Hepatocyte (in vitro differentiated cells): ENCODE measurements at regions not wholly inside any gene's neighbourhood (a gene's known extent, or its start where the extent isn't known, plus 50 kb on each side); places are given as distances from the start of the nearest gene placed in this dataset.

Experiments
- EZH2phosphoT487 ChIP-seq: fragments of 200-600 bp; sonication (generic); IDR thresholded peaks from one replicate; pipeline ENCODE4 v1.6.1; 2018; ENCODE audit warnings: antibody characterized with exemption, mild to moderate bottlenecking, low read depth, moderate library complexity; ENCODE audit not compliant: unreplicated experiment, severe bottlenecking
- TF ChIP-seq, protein P1 (sequence below): fragments of 200-600 bp; sonication (generic); IDR thresholded peaks from 2 replicates; pipeline ENCODE4 v1.5.1; 2016; ENCODE audit warnings: antibody characterized with exemption, mild to moderate bottlenecking; ENCODE audit not compliant: poor library complexity

DNA sequence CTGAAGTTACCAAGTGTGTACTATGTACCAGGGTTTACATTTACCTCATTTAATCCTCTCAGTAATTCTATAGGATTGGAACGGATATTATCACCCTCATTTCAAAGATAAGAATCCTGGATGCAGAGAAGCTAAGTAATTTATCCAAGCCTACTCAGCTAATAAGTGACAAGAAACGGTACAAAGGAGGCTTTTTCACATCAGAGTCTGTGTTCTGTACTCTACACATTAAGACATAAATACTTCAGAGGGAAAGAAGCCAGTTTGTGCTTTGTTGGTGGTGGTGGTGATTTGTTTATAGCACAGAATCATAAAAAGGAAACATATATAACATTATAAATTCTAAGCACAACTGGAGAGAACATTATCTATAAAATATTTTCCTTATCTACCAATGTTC, 88.3 kb upstream of the HMGCLL1 start:
- TF ChIP-seq, protein P1, sequence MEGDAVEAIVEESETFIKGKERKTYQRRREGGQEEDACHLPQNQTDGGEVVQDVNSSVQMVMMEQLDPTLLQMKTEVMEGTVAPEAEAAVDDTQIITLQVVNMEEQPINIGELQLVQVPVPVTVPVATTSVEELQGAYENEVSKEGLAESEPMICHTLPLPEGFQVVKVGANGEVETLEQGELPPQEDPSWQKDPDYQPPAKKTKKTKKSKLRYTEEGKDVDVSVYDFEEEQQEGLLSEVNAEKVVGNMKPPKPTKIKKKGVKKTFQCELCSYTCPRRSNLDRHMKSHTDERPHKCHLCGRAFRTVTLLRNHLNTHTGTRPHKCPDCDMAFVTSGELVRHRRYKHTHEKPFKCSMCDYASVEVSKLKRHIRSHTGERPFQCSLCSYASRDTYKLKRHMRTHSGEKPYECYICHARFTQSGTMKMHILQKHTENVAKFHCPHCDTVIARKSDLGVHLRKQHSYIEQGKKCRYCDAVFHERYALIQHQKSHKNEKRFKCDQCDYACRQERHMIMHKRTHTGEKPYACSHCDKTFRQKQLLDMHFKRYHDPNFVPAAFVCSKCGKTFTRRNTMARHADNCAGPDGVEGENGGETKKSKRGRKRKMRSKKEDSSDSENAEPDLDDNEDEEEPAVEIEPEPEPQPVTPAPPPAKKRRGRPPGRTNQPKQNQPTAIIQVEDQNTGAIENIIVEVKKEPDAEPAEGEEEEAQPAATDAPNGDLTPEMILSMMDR, result no peak
- TF ChIP-seq EZH2phosphoT487, result no peak
